Ovary (tissue), 3 donors: ENCODE measurements at regions not wholly inside any gene's neighbourhood (a gene's known extent, or its start where the extent isn't known, plus 50 kb on each side); places are given as distances from the start of the nearest gene placed in this dataset.

Experiments
- CTCF ChIP-seq, 3 donors: fragments of 450-650 bp in 2 of 3; fragments of 200-600 bp in 1 of 3; IDR thresholded peaks; one replicate each; pipeline versions ENCODE4 v1.5.1 to v1.8.0; 2016 to 2022; ENCODE audit warnings: antibody characterized with exemption in 3 of 3, mild to moderate bottlenecking in 1 of 3
- POLR2A ChIP-seq: fragments of 450-650 bp; IDR thresholded peaks from one replicate; pipeline ENCODE4 v1.6.1; 2017; ENCODE audit warnings: antibody characterized with exemption, mild to moderate bottlenecking, moderate library complexity
- donor health status: DM: no; HTN: no; CAD: no.

GRCh38 chr9:13034694-13035002 lies 244.8 kb downstream of the MPDZ start:
- TF ChIP-seq CTCF (IDR thresholded peaks at IDR 0.05) (no peak), POLR2A (no peak)
